SK-N-SH treated with all-trans-retinoic acid at 6 μM for 48 hours (cell line): ENCODE measurements at regions not wholly inside any gene's neighbourhood (a gene's known extent, or its start where the extent isn't known, plus 50 kb on each side); places are given as distances from the start of the nearest gene placed in this dataset.

ENCODE experiments used
- ATAC-seq: fragments of 200-7000 bp; cut with Tn5 transposase; 3 replicates; pipeline ENCODE4 v1.9.1; 2020; ENCODE audit warnings: mild to moderate bottlenecking, moderate library complexity
- ARNTL ChIP-seq: fragments of 450-650 bp; formaldehyde crosslinking; IDR thresholded peaks from 2 replicates; pipeline ENCODE4 v1.5.0; 2020; ENCODE audit warnings: low read depth, mild to moderate bottlenecking, moderate library complexity, borderline replicate concordance
- CSDC2 ChIP-seq: fragments of 250-450 bp; sonication (Bioruptor Pico); IDR thresholded peaks from 2 replicates; pipeline ENCODE4 v1.5.0; 2020; ENCODE audit warnings: mild to moderate bottlenecking, moderate library complexity
- ESRRG ChIP-seq: fragments of 250-450 bp; sonication (Bioruptor Pico); IDR thresholded peaks from 2 replicates; pipeline ENCODE4 v1.6.1; 2021; ENCODE audit warnings: mild to moderate bottlenecking
- GLIS3 ChIP-seq: fragments of 250-450 bp; sonication (Bioruptor Pico); IDR thresholded peaks from 2 replicates; pipeline ENCODE4 v1.5.0; 2020; ENCODE audit warnings: mild to moderate bottlenecking, moderate library complexity
- ISL1 ChIP-seq: fragments of 250-450 bp; sonication (Bioruptor Pico); IDR thresholded peaks from 2 replicates; pipeline ENCODE4 v2.1.2; 2022; ENCODE audit warnings: mild to moderate bottlenecking, moderate library complexity
- OSR1 ChIP-seq: fragments of 250-450 bp; sonication (Bioruptor Pico); IDR thresholded peaks from 2 replicates; pipeline ENCODE4 v1.8.0; 2022; ENCODE audit warnings: moderate library complexity, mild to moderate bottlenecking, inconsistent platforms
- RARB ChIP-seq: fragments of 250-450 bp; sonication (Bioruptor Pico); IDR thresholded peaks from 2 replicates; pipeline ENCODE4 v1.8.0; 2021; ENCODE audit warnings: mild to moderate bottlenecking, moderate library complexity
- TCF4 ChIP-seq: fragments of 250-450 bp; sonication (Bioruptor Pico); IDR thresholded peaks from 2 replicates; pipeline ENCODE4 v1.8.0; 2021; ENCODE audit warnings: mild to moderate bottlenecking, moderate library complexity, borderline replicate concordance
- TOX ChIP-seq: fragments of 250-450 bp; sonication (Bioruptor Pico); IDR thresholded peaks from 2 replicates; pipeline ENCODE4 v1.8.0; 2021; ENCODE audit warnings: mild to moderate bottlenecking, moderate library complexity, borderline replicate concordance
- ZC3H10 ChIP-seq: fragments of 250-450 bp; sonication (Bioruptor Pico); IDR thresholded peaks from 2 replicates; pipeline ENCODE4 v1.5.1; 2021; ENCODE audit warnings: mild to moderate bottlenecking, moderate library complexity
- ZFP3 ChIP-seq: fragments of 250-450 bp; sonication (Bioruptor Pico); IDR thresholded peaks from 2 replicates; pipeline ENCODE4 v1.5.0; 2020; ENCODE audit warnings: mild to moderate bottlenecking, moderate library complexity
- ZFP30 ChIP-seq: fragments of 450-650 bp; formaldehyde crosslinking; IDR thresholded peaks from 2 replicates; pipeline ENCODE4 v1.5.0; 2022; ENCODE audit warnings: mild to moderate bottlenecking, moderate library complexity
- ZNF565 ChIP-seq: fragments of 450-650 bp; formaldehyde crosslinking; conservative IDR thresholded peaks from 2 replicates; pipeline ENCODE4 v1.5.0; 2020; ENCODE audit warnings: low read depth, mild to moderate bottlenecking, moderate library complexity
- TF ChIP-seq, protein P1 (sequence below): fragments of 250-450 bp; sonication (Bioruptor Pico); IDR thresholded peaks from 2 replicates; pipeline ENCODE4 v1.5.0; 2020; ENCODE audit warnings: mild to moderate bottlenecking, moderate library complexity
- TF ChIP-seq, protein P2 (sequence below): fragments of 250-450 bp; sonication (Bioruptor Pico); IDR thresholded peaks from 2 replicates; pipeline ENCODE4 v1.8.0; 2020; ENCODE audit warnings: mild to moderate bottlenecking, moderate library complexity, borderline replicate concordance
- TF ChIP-seq, protein P3 (sequence below): fragments of 250-450 bp; sonication (Bioruptor Pico); IDR thresholded peaks from 2 replicates; pipeline ENCODE4 v1.5.1; 2021; ENCODE audit warnings: mild to moderate bottlenecking, moderate library complexity
- TF ChIP-seq, protein P4 (sequence below): fragments of 250-450 bp; sonication (Bioruptor Pico); IDR thresholded peaks from 2 replicates; pipeline ENCODE4 v1.5.1; 2020; ENCODE audit warnings: low read depth, mild to moderate bottlenecking, moderate library complexity

DNA sequence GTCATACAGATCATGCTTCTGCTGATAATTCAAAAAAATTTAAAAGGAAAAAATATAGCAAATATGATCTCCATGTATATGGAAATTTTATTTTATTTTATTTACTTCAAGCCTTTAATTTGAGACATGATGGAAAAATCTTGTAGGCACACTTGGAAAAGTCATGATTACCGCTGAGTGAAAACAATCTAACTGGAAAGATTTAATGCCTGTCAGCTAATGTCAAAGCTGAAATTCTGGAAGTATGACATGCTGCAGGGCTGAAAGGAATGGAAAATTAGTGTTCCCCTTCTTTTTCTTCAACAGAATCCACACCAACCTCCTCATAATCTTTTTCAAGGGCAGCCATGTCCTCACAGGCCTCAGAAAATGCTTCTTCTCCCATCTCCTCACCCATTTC, 58.2 kb downstream of the RPRM start:
- no peak for ATAC-seq
- no peak for TF ChIP-seq RARB (CRISPR knock-in tag)
- TF ChIP-seq OSR1 (CRISPR knock-in tag): no peak
- no peak for TF ChIP-seq ZFP30 (CRISPR knock-in tag)
- TF ChIP-seq, protein P1, sequence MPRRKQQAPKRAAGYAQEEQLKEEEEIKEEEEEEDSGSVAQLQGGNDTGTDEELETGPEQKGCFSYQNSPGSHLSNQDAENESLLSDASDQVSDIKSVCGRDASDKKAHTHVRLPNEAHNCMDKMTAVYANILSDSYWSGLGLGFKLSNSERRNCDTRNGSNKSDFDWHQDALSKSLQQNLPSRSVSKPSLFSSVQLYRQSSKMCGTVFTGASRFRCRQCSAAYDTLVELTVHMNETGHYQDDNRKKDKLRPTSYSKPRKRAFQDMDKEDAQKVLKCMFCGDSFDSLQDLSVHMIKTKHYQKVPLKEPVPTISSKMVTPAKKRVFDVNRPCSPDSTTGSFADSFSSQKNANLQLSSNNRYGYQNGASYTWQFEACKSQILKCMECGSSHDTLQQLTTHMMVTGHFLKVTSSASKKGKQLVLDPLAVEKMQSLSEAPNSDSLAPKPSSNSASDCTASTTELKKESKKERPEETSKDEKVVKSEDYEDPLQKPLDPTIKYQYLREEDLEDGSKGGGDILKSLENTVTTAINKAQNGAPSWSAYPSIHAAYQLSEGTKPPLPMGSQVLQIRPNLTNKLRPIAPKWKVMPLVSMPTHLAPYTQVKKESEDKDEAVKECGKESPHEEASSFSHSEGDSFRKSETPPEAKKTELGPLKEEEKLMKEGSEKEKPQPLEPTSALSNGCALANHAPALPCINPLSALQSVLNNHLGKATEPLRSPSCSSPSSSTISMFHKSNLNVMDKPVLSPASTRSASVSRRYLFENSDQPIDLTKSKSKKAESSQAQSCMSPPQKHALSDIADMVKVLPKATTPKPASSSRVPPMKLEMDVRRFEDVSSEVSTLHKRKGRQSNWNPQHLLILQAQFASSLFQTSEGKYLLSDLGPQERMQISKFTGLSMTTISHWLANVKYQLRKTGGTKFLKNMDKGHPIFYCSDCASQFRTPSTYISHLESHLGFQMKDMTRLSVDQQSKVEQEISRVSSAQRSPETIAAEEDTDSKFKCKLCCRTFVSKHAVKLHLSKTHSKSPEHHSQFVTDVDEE (CRISPR knock-in tag): no peak
- TF ChIP-seq TCF4 (CRISPR knock-in tag): no peak
- TF ChIP-seq, protein P2, sequence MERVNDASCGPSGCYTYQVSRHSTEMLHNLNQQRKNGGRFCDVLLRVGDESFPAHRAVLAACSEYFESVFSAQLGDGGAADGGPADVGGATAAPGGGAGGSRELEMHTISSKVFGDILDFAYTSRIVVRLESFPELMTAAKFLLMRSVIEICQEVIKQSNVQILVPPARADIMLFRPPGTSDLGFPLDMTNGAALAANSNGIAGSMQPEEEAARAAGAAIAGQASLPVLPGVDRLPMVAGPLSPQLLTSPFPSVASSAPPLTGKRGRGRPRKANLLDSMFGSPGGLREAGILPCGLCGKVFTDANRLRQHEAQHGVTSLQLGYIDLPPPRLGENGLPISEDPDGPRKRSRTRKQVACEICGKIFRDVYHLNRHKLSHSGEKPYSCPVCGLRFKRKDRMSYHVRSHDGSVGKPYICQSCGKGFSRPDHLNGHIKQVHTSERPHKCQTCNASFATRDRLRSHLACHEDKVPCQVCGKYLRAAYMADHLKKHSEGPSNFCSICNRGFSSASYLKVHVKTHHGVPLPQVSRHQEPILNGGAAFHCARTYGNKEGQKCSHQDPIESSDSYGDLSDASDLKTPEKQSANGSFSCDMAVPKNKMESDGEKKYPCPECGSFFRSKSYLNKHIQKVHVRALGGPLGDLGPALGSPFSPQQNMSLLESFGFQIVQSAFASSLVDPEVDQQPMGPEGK: no peak

DNA sequence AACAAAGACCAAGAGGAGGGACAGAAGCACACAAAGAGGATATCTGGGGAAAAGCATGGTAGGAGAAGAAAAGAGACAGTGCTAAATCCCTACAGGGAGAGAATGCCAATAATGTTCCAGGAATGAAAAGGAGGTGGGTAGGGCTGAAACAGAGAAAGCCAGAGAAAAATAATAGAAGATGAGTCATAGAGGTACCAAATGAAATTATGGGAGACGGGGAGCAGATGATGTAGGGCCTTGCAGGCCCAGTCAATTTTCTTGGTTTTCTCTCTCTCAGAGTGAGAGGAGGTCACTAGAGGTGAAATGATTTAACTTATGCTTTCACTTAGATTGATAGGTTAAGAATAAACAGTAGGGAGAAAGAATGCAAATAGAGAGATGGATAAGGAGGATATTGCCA, 61.5 kb downstream of the RPRM start:
- no peak for ATAC-seq
- TF ChIP-seq, protein P3, sequence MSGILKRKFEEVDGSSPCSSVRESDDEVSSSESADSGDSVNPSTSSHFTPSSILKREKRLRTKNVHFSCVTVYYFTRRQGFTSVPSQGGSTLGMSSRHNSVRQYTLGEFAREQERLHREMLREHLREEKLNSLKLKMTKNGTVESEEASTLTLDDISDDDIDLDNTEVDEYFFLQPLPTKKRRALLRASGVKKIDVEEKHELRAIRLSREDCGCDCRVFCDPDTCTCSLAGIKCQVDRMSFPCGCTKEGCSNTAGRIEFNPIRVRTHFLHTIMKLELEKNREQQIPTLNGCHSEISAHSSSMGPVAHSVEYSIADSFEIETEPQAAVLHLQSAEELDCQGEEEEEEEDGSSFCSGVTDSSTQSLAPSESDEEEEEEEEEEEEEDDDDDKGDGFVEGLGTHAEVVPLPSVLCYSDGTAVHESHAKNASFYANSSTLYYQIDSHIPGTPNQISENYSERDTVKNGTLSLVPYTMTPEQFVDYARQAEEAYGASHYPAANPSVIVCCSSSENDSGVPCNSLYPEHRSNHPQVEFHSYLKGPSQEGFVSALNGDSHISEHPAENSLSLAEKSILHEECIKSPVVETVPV (CRISPR knock-in tag): no peak
- 0 out of 2 replicates have a peak, but pooled peaks have one; percentile 29 for TF ChIP-seq ISL1 (CRISPR knock-in tag)

DNA sequence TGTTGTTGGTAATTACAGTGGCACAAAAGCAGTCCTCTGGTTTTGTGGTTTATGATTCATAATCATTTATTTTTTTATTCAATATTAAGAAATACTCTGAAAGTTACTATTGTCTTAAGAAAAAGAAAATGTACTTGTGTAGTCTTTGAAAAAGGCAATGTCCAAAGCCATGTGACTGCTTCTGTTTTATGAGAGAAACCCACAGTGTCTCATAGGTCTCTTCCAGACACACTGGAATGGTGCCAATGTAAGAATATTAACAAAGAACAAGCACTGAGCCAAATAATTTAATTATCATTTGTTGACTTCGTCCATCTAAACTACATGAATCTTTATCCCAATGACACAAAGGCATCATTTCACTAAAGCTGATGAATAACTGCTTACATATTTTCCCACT, 62.5 kb downstream of the RPRM start:
- TF ChIP-seq TOX (CRISPR knock-in tag) (no peak), ZC3H10 (CRISPR knock-in tag) (no peak), CSDC2 (no peak), OSR1 (CRISPR knock-in tag) (no peak), ZFP3 (CRISPR knock-in tag) (no peak), ISL1 (CRISPR knock-in tag) (no peak), RARB (CRISPR knock-in tag) (no peak)
- TF ChIP-seq, protein P4, sequence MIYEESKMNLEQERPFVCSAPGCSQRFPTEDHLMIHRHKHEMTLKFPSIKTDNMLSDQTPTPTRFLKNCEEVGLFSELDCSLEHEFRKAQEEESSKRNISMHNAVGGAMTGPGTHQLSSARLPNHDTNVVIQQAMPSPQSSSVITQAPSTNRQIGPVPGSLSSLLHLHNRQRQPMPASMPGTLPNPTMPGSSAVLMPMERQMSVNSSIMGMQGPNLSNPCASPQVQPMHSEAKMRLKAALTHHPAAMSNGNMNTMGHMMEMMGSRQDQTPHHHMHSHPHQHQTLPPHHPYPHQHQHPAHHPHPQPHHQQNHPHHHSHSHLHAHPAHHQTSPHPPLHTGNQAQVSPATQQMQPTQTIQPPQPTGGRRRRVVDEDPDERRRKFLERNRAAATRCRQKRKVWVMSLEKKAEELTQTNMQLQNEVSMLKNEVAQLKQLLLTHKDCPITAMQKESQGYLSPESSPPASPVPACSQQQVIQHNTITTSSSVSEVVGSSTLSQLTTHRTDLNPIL (CRISPR knock-in tag): no peak

DNA sequence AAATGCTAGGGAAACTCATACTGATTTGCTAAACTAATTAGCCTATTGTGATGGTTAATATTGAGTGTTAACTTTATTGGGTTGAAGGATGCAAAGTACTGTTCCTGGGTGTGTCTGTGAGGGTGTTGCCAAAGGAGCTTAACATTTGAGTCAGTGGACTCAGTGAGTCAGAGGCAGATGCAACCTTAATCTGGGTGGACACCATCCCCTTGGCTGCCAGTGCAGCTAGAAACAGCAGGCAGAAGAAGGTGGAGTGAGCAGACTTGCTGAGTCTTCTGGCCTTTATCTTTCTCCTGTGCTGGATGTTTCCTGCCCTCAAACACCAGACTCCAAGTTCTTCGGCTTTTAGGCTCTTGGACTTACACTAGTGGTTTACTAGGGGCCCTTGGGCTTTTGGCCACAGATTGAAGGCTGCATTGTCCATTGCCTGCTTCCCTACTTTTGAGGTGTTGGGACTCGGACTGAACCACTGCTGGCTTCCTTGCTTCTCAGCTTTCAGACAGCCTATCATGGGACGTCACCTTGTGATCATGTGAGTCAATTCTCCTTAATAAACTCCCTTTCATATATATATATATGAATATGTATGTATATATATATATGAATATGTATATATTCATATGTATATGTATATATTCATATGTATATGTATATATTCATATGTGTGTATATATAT, 69.7 kb downstream of the RPRM start:
- ATAC-seq: no peak
- no peak for TF ChIP-seq ZNF565
- no peak for TF ChIP-seq GLIS3 (CRISPR knock-in tag)

More for the DNA sequence above, 62.5 kb downstream of the RPRM start:
- no peak for ATAC-seq

DNA sequence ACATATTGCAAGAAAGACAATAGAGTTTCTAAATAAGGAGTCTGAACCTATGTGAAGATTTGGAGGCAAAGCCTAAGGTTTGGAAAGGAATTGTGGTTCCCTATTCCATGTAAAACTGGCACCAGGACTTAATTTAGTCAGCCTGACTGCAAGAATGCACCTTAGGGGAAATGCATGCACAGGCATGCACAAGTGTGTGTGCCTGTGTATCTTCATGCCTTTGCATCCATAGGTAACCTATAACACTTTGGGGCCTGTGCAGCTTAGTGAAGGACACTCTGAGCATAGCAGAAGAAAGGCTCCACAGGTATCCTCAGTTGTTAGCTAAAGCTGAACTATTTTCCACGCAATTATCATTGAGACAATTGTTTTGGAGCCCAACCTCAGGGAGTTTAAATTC, 73.4 kb downstream of the RPRM start:
- no peak for TF ChIP-seq ARNTL (CRISPR knock-in tag)
- no peak for TF ChIP-seq ESRRG (CRISPR knock-in tag)
- no peak for TF ChIP-seq ZFP30 (CRISPR knock-in tag)
- ATAC-seq: no peak

DNA sequence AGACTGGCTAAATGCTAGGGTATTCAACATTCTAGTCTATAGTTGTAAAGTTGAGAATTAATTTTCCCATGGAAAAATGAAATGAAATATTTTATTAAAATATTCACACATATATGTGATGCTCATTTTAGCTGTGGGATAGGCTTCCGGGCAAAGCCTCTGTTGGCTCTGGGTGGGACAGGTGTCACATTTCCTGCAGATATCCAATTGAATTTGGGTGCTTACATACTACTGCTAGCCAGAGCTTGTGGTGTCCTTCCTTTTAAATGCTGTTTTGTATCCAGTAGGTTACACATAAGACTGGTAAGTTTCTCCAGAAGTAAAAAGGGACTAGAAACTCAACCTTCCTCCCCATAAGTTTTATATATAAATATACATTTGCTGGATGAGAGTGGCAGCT, 73.8 kb downstream of the RPRM start:
- TF ChIP-seq TCF4 (CRISPR knock-in tag) (no peak), ZNF565 (no peak)
- ATAC-seq: no peak
